ENCODE measurements at regions not wholly inside any gene's neighbourhood (a gene's known extent, or its start where the extent isn't known, plus 50 kb on each side); places are given as distances from the start of the nearest gene placed in this dataset.

GRCh38 chr1:192489748-192490147 is 85.8 kb upstream of the RGS1 start:
- Histone ChIP-seq H3K27me3 (ENCODE audit: control insufficient read depth in 2 of 2, insufficient read depth in 2 of 2, low read length in 2 of 2) (no peaks in the 10 kb centered on the region), H3K9me1 (replicated peaks; ENCODE audit: control insufficient read depth, extremely low read depth, insufficient read depth, low read length) (no peaks in the 10 kb centered on the region), H4K20me1 (replicated peaks; ENCODE audit: control insufficient read depth, extremely low read depth, insufficient read depth, low read length) (no peaks in the 10 kb centered on the region), H3K4me3 (replicated peaks in 1 of 3; ENCODE audit: insufficient read depth in 1 of 3, low read depth in 1 of 3, low read length in 3 of 3) (no peak overlapping the region), H3K79me2 (ENCODE audit: control insufficient read depth, insufficient read depth, low read length) (no peaks in the 10 kb centered on the region), H3K9me3 (replicated peaks; ENCODE audit: control insufficient read depth, insufficient read depth, low read length) (no peaks in the 10 kb centered on the region), H3K4me1 (ENCODE audit: control insufficient read depth, extremely low read depth, insufficient read depth, low read length) (peaks cover 4% of the 10 kb centered on the region), H3K9ac (replicated peaks; ENCODE audit: extremely low read depth, insufficient read depth, low read length) (peak overlapping the region; percentile 32), H3K36me3 (ENCODE audit: control insufficient read depth in 2 of 2, extremely low read depth in 1 of 2, insufficient read depth in 2 of 2, low read length in 2 of 2) (no peaks in the 10 kb centered on the region), H3K27ac (ENCODE audit: insufficient read depth, low read depth, low read length) (peak overlapping the region; percentile 53), H3K4me2 (ENCODE audit: insufficient read depth, low read length) (no peak overlapping the region), H2AFZ (ENCODE audit: low read depth, low read length) (no peak overlapping the region)
- ChIA-PET POLR2A (no interaction called here), CTCF (interaction anchor here (0.9 to 2.0 kb wide), 5 partner anchors 12 to 67 kb away, joined by 3 to 10 read pairs (median 5); no protein-coding TSS in a partner anchor)
- no TSS peak for BruUV-seq (replicated peaks)
- FAIRE-seq (no peak), DNase-seq (ENCODE audit: low read depth, low spot score) (peak; percentile 95)
- intact Hi-C loops (cut with micrococcal nuclease), result loop anchor here (1.0 to 2.0 kb wide), 4 partner anchors 23 to 70 kb away; no protein-coding TSS in a partner anchor
- TF ChIP-seq CTCF (IDR thresholded peaks at IDR 0.05; ENCODE audit: extremely low read depth in 1 of 2, insufficient read depth in 1 of 2, low read depth in 1 of 2, low read length in 2 of 2) (no peak), FOS (IDR thresholded peaks at IDR 0.05; ENCODE audit: borderline replicate concordance, insufficient read depth, low read length) (peak; percentile 19), JUN (IDR thresholded peaks at IDR 0.05; ENCODE audit: borderline replicate concordance, insufficient read depth, insufficient read length, low read depth) (peak; percentile 67)
- dilution Hi-C loops (cut with MboI; ENCODE audit: extremely low pct_ligation_motif_present, low sequenced_read_pairs), result loop anchor here (25.0 kb wide), 2 partner anchors 98 to 323 kb away; partner anchors contain the start of genes RGS1 and RGS2

DNA sequence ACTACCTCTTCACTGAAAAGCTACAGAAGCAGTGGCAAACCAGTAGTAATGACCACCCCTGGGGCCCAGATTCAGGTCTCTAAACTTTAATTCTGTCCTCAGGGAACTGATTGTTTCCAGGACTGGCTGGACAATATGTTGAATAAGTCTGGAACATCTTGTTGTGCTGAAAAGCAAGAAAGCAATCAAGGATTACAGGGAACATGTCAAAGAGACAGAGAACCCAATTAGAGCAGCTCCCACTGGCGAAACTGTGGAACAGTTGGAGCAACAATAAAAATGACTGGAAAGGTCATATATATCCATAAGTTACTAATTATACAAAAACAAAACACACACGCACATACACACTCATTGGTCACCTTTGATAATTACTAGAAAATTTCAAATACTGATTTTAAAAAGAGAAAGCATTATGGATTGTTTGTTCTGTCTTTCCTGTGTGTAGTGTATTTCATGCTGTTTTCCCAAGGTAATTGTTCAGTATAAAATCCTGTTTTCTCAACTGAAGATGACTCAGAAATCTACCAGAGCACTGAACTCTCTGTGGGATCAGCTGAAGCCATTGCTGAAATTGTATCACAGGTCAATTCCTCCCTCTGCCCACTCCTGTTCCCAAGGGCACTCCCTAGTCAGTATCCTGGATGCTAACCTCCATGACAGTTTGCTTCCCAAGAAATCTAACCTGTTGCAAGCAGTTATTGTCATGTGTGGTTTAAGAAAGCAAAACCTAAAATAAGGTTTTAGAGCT is 83.6 kb upstream of the RGS1 start:
- TF ChIP-seq POLR2AphosphoS5 (IDR thresholded peaks at IDR 0.05; ENCODE audit: insufficient read depth, low read depth, low read length) (no peak), JUN (IDR thresholded peaks at IDR 0.05; ENCODE audit: borderline replicate concordance, insufficient read depth, insufficient read length, low read depth) (no peak), POLR2A (IDR thresholded peaks at IDR 0.05; ENCODE audit: low read depth, low read length) (no peak), MYC (IDR thresholded peaks at IDR 0.05; ENCODE audit: low read depth, low read length) (no peak), GATA2 (IDR thresholded peaks at IDR 0.05; ENCODE audit: insufficient read depth, insufficient read length, low read depth, low read length) (no peak), FOS (IDR thresholded peaks at IDR 0.05; ENCODE audit: borderline replicate concordance, insufficient read depth, low read length) (peak; percentile 0)
- FAIRE-seq (no peak), DNase-seq (ENCODE audit: low read depth, low spot score) (peak; percentile 37)
- Histone ChIP-seq H2AFZ (ENCODE audit: low read depth, low read length) (no peak overlapping the region), H3K79me2 (ENCODE audit: control insufficient read depth, insufficient read depth, low read length) (no peaks in the 10 kb centered on the region), H3K9me1 (replicated peaks; ENCODE audit: control insufficient read depth, extremely low read depth, insufficient read depth, low read length) (no peaks in the 10 kb centered on the region), H3K36me3 (ENCODE audit: control insufficient read depth in 2 of 2, extremely low read depth in 1 of 2, insufficient read depth in 2 of 2, low read length in 2 of 2) (no peaks in the 10 kb centered on the region), H3K4me2 (ENCODE audit: insufficient read depth, low read length) (no peak overlapping the region), H3K4me3 (replicated peaks in 1 of 3; ENCODE audit: insufficient read depth in 1 of 3, low read depth in 1 of 3, low read length in 3 of 3) (no peak overlapping the region), H3K27me3 (ENCODE audit: control insufficient read depth in 2 of 2, insufficient read depth in 2 of 2, low read length in 2 of 2) (no peaks in the 10 kb centered on the region), H3K9me3 (replicated peaks; ENCODE audit: control insufficient read depth, insufficient read depth, low read length) (no peaks in the 10 kb centered on the region), H3K4me1 (ENCODE audit: control insufficient read depth, extremely low read depth, insufficient read depth, low read length) (no peaks in the 10 kb centered on the region), H3K9ac (replicated peaks; ENCODE audit: extremely low read depth, insufficient read depth, low read length) (no peak overlapping the region), H4K20me1 (replicated peaks; ENCODE audit: control insufficient read depth, extremely low read depth, insufficient read depth, low read length) (no peaks in the 10 kb centered on the region), H3K27ac (ENCODE audit: insufficient read depth, low read depth, low read length) (no peak overlapping the region)
- CTCF ChIA-PET, result interaction anchor here (1.4 to 2.0 kb wide), 3 partner anchors 14 to 18 kb away, joined by 3 to 7 read pairs (median 6); no protein-coding TSS in a partner anchor
- POLR2A ChIA-PET, result no interaction called here
- intact Hi-C loops (cut with micrococcal nuclease), result loop anchor here (2.0 kb wide), 2 partner anchors 21 to 39 kb away; no protein-coding TSS in a partner anchor
- dilution Hi-C loops (cut with MboI; ENCODE audit: extremely low pct_ligation_motif_present, low sequenced_read_pairs), result loop anchor here (25.0 kb wide), 2 partner anchors 95 to 320 kb away; partner anchors contain the start of genes RGS1 and RGS2
- no TSS peak for BruUV-seq (replicated peaks)

All from endothelial cell of umbilical vein (primary cell).